SK-N-SH (cell line): ENCODE measurements at regions not wholly inside any gene's neighbourhood (a gene's known extent, or its start where the extent isn't known, plus 50 kb on each side); places are given as distances from the start of the nearest gene placed in this dataset.

Experiments
- CTCF ChIA-PET: fragments of 300-600, 350-600 bp; formaldehyde crosslinking; extraction: SDS; loops from one replicate; lab custom pipeline; 2021; lab: Yijun Ruan, JAX
- POLR2A ChIA-PET: fragments of 350-600 bp; sonication (Branson Sonifier 250); formaldehyde crosslinking; extraction: SDS; loops from one replicate; lab custom pipeline; 2020; ENCODE audit warnings: antibody characterized with exemption, inconsistent platforms; lab: Yijun Ruan, JAX
- DNase-seq: peaks from one replicate; pipeline ENCODE4 v3.0.0; 2012
- H2AFZ ChIP-seq: fragments of 200-600 bp; sonication (generic); 2 replicates; pipeline ENCODE4 v1.8.1; 2016; ENCODE audit warnings: antibody characterized with exemption, mild to moderate bottlenecking, low read depth
- H3F3A ChIP-seq: fragments of 200-600 bp; sonication (generic); replicated peaks from 2 replicates; pipeline ENCODE3; 2016; ENCODE audit warnings: antibody characterized with exemption, mild to moderate bottlenecking; ENCODE audit not compliant: insufficient read depth
- H3K27ac ChIP-seq, 2 experiments: fragments of 200-500 bp in 1 of 2; fragments of 200-600 bp in 1 of 2; sonication (Bioruptor generic) in 1 of 2; sonication (generic), shearing (Covaris generic) in 1 of 2; 2 replicates each; pipeline versions ENCODE4 v1.5.1 to v1.6.1; 2014 to 2016; ENCODE audit warnings: low read depth in 2 of 2, inconsistent platforms in 1 of 2, low read length in 1 of 2, mild to moderate bottlenecking in 1 of 2, mixed read lengths in 1 of 2
- H3K27me3 ChIP-seq: fragments of 200-600 bp; sonication (generic), shearing (Covaris generic); 2 replicates; pipeline ENCODE4 v1.6.1; 2016; ENCODE audit warnings: mixed run types; ENCODE audit not compliant: insufficient read depth
- H3K36me3 ChIP-seq, 2 experiments: fragments of 200-500 bp in 1 of 2; fragments of 200-600 bp in 1 of 2; sonication (Bioruptor generic) in 1 of 2; sonication (generic) in 1 of 2; replicated peaks in 1 of 2; 2 replicates each; pipeline versions ENCODE3 to v1.5.1; 2014 to 2016; ENCODE audit warnings: low read length in 1 of 2, mild to moderate bottlenecking in 1 of 2; ENCODE audit not compliant: insufficient read depth in 2 of 2, control insufficient read depth in 1 of 2
- H3K4me1 ChIP-seq, 2 experiments: fragments of 200-500 bp in 1 of 2; fragments of 200-600 bp in 1 of 2; sonication (Bioruptor generic) in 1 of 2; sonication (generic), shearing (Covaris generic) in 1 of 2; 2 replicates each; pipeline versions ENCODE4 v1.5.1 to v1.6.1; 2014 to 2016; ENCODE audit warnings: low read depth in 1 of 2, low read length in 1 of 2, mixed run types in 1 of 2; ENCODE audit not compliant: insufficient read depth in 2 of 2, control insufficient read depth in 1 of 2
- H3K4me2 ChIP-seq: fragments of 200-600 bp; sonication (generic), shearing (Covaris generic); 2 replicates; pipeline ENCODE4 v1.6.1; 2017; ENCODE audit warnings: mixed run types
- H3K4me3 ChIP-seq, 2 experiments: fragments of 200-500 bp in 1 of 2; fragments of 200-600 bp in 1 of 2; sonication (Bioruptor generic) in 1 of 2; sonication (generic), shearing (Covaris generic) in 1 of 2; 2 replicates each; pipeline versions ENCODE4 v1.5.1 to v1.8.1; 2014 to 2016; ENCODE audit warnings: low read depth in 2 of 2, inconsistent platforms in 1 of 2, low read length in 1 of 2, mild to moderate bottlenecking in 1 of 2, mixed read lengths in 1 of 2, moderate library complexity in 1 of 2
- H3K79me2 ChIP-seq: fragments of 200-600 bp; sonication (generic); 2 replicates; pipeline ENCODE4 v1.8.1; 2017; ENCODE audit warnings: mild to moderate bottlenecking; ENCODE audit not compliant: insufficient read depth
- H3K9ac ChIP-seq: fragments of 200-600 bp; sonication (generic); 2 replicates; pipeline ENCODE4 v1.6.1; 2017; ENCODE audit warnings: mixed run types
- H3K9me2 ChIP-seq: fragments of 200-600 bp; sonication (generic); 2 replicates; pipeline ENCODE4 v1.6.1; 2017; ENCODE audit warnings: mixed run types
- H3K9me3 ChIP-seq: fragments of 200-600 bp; sonication (generic); 2 replicates; pipeline ENCODE4 v1.6.1; 2017; ENCODE audit warnings: mixed run types, mild to moderate bottlenecking, moderate library complexity
- H4K20me1 ChIP-seq: fragments of 200-600 bp; sonication (generic); 2 replicates; pipeline ENCODE4 v1.6.1; 2017; ENCODE audit warnings: mild to moderate bottlenecking, mixed run types; ENCODE audit not compliant: insufficient read depth
- EP300 ChIP-seq, 2 experiments: IDR thresholded peaks; 2 replicates each; pipeline versions ENCODE4 v1.4.0 to v1.6.1; 2012; ENCODE audit warnings: borderline replicate concordance in 1 of 2, low read depth in 1 of 2, low read length in 1 of 2
- FOSL2 ChIP-seq: IDR thresholded peaks from 2 replicates; pipeline ENCODE4 v1.4.0; 2012; ENCODE audit warnings: low read depth, mild to moderate bottlenecking, moderate library complexity, borderline replicate concordance
- FOXM1 ChIP-seq: IDR thresholded peaks from 2 replicates; pipeline ENCODE4 v1.4.0; 2012; ENCODE audit warnings: low read depth, mild to moderate bottlenecking
- GABPA ChIP-seq: IDR thresholded peaks from 2 replicates; pipeline ENCODE4 v1.4.0; 2012; ENCODE audit warnings: low read depth, mild to moderate bottlenecking
- GATA2 ChIP-seq: sonication (generic); formaldehyde crosslinking; IDR thresholded peaks from 2 replicates; pipeline ENCODE4 v1.5.0; 2020; ENCODE audit warnings: mild to moderate bottlenecking, missing genetic modification reagents
- MEF2A ChIP-seq: IDR thresholded peaks from 2 replicates; pipeline ENCODE4 v1.4.0; 2012; ENCODE audit warnings: low read depth, borderline replicate concordance
- MXI1 ChIP-seq: IDR thresholded peaks from 2 replicates; pipeline ENCODE4 v1.6.1; 2012; ENCODE audit warnings: mild to moderate bottlenecking, low read depth, low read length, improper control_type of control experiment
- NFIC ChIP-seq: IDR thresholded peaks from 2 replicates; pipeline ENCODE4 v1.4.0; 2012; ENCODE audit warnings: borderline replicate concordance
- REST ChIP-seq: IDR thresholded peaks from 2 replicates; pipeline ENCODE4 v1.6.1; 2012; ENCODE audit warnings: mild to moderate bottlenecking, low read depth, low read length, moderate library complexity
- RFX5 ChIP-seq: IDR thresholded peaks from 2 replicates; pipeline ENCODE4 v1.6.1; 2012; ENCODE audit warnings: mild to moderate bottlenecking, improper control_type of control experiment, low read length
- RXRA ChIP-seq: IDR thresholded peaks from 2 replicates; pipeline ENCODE4 v1.4.0; 2012; ENCODE audit warnings: low read depth, mild to moderate bottlenecking, borderline replicate concordance
- WGBS: methylation state at CpG from one replicate; pipeline ENCODE4 v1.1.6; 2017; ENCODE audit warnings: low lambda C conversion rate; 5-methylcytosine and 5-hydroxymethylcytosine counted together
- TF ChIP-seq, protein P1 (sequence below): fragments of 200-600 bp; sonication (generic); IDR thresholded peaks from 2 replicates; pipeline ENCODE4 v1.6.1; 2017; ENCODE audit warnings: antibody characterized with exemption, mild to moderate bottlenecking, moderate library complexity
- TF ChIP-seq, protein P2 (sequence below): IDR thresholded peaks from 2 replicates; pipeline ENCODE4; 2012
- TF ChIP-seq, protein P3 (sequence below): fragments of 150-350 bp; IDR thresholded peaks from 2 replicates; pipeline ENCODE4 v1.6.1; 2017; ENCODE audit warnings: antibody characterized with exemption, low read length, low read depth, borderline replicate concordance

DNA sequence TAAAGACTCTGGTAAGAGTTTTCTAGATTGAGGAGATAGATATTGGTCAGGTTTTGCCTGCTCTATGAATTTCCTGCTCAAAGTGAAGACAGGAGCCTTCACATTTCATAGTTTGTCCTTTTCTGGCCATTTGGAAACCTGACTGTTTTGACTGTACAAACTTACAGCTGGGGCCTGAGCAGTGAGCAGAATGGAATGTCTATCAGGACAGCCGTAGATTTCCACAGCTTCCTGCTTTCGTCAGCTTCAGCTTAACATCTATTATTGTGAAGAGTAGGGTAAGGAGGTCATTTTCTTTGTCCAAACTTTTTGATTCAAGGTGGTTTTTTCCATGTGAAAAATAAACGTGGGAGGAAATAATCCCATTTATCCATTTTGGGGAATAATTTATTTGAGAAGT lies 124.3 kb upstream of the DIPK2B start:
- no peak overlapping the region for H3K4me2 ChIP-seq
- no peak overlapping the region for H2AFZ ChIP-seq
- no peaks in the 10 kb centered on the region for H3K36me3 ChIP-seq
- H3K27ac ChIP-seq: peak overlapping the region; percentile 6 to 11; a peak in 2 of 4 replicates
- H3F3A ChIP-seq: peaks cover 9% of the 10 kb centered on the region
- H3K27me3 ChIP-seq: no peaks in the 10 kb centered on the region
- no peak overlapping the region for H3K4me3 ChIP-seq
- 45% methylated on average over 3 of the region's 3 CpGs for WGBS
- DNase-seq: no peak
- H3K79me2 ChIP-seq: no peaks in the 10 kb centered on the region
- ChIA-PET CTCF (no interaction called here), POLR2A (no interaction called here)
- no peaks in the 10 kb centered on the region for H4K20me1 ChIP-seq
- H3K9me3 ChIP-seq: no peaks in the 10 kb centered on the region
- 0 out of 4 replicates have a peak, but pooled peaks cover 0 to 17% of the 10 kb centered on the region in 2 experiments for H3K4me1 ChIP-seq
- no peaks in the 10 kb centered on the region for H3K9me2 ChIP-seq
- TF ChIP-seq MXI1 (no peak), NFIC (no peak)
- TF ChIP-seq, protein P1, sequence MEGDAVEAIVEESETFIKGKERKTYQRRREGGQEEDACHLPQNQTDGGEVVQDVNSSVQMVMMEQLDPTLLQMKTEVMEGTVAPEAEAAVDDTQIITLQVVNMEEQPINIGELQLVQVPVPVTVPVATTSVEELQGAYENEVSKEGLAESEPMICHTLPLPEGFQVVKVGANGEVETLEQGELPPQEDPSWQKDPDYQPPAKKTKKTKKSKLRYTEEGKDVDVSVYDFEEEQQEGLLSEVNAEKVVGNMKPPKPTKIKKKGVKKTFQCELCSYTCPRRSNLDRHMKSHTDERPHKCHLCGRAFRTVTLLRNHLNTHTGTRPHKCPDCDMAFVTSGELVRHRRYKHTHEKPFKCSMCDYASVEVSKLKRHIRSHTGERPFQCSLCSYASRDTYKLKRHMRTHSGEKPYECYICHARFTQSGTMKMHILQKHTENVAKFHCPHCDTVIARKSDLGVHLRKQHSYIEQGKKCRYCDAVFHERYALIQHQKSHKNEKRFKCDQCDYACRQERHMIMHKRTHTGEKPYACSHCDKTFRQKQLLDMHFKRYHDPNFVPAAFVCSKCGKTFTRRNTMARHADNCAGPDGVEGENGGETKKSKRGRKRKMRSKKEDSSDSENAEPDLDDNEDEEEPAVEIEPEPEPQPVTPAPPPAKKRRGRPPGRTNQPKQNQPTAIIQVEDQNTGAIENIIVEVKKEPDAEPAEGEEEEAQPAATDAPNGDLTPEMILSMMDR: no peak
- TF ChIP-seq, protein P2, sequence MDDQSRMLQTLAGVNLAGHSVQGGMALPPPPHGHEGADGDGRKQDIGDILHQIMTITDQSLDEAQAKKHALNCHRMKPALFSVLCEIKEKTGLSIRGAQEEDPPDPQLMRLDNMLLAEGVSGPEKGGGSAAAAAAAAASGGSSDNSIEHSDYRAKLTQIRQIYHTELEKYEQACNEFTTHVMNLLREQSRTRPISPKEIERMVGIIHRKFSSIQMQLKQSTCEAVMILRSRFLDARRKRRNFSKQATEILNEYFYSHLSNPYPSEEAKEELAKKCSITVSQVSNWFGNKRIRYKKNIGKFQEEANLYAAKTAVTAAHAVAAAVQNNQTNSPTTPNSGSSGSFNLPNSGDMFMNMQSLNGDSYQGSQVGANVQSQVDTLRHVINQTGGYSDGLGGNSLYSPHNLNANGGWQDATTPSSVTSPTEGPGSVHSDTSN: 0 out of 2 replicates have a peak, but pooled peaks have one; percentile 6
- no peak overlapping the region for H3K9ac ChIP-seq

- POLR2A ChIA-PET: no interaction called here
- H3K4me1 ChIP-seq: 0 out of 4 replicates have a peak, but pooled peaks cover 0 to 13% of the 10 kb centered on the region in 2 experiments
- CTCF ChIA-PET: no interaction called here
- TF ChIP-seq GABPA: no peak
- no peak overlapping the region for H3K9ac ChIP-seq
- H3K27ac ChIP-seq: peak overlapping the region; percentile 69 to 80; a peak in 3 of 4 replicates
- DNase-seq: no peak
- H3K79me2 ChIP-seq: no peaks in the 10 kb centered on the region
- no peaks in the 10 kb centered on the region for H3K9me2 ChIP-seq
- no peaks in the 10 kb centered on the region for H4K20me1 ChIP-seq
- no peak overlapping the region for H3K4me2 ChIP-seq
- 59% methylated on average over 2 of the region's 3 CpGs for WGBS
- no peak overlapping the region for H3K4me3 ChIP-seq
- no peak overlapping the region for H2AFZ ChIP-seq
- H3K36me3 ChIP-seq: no peaks in the 10 kb centered on the region
- H3K9me3 ChIP-seq: no peaks in the 10 kb centered on the region
- H3K27me3 ChIP-seq: no peaks in the 10 kb centered on the region
- peaks cover 9% of the 10 kb centered on the region for H3F3A ChIP-seq
Measured at GRCh38 chrX:45323387-45323786, 122.7 kb upstream of the DIPK2B start.

DNA sequence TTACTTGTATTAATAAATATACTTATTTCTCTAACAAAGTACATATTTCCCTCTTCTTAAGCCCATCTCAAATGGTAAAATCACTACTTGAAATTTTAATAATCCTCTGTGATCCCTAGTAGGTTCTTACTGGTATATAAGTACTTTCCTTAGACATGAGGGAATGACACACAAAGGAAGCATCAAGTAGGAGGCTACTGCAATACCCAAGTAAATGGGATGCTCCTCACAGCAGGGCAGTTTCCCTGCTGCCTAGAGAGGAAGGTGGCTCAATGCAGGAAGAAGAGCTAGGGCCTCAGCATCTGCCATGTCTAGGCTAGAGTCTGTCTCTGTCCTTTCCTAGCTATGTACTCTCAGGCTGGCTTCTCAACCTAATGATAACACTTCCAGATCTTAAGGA lies 122.1 kb upstream of the DIPK2B start:
- peak overlapping the region; percentile 69 to 80; a peak in 3 of 4 replicates for H3K27ac ChIP-seq
- H3K4me2 ChIP-seq: no peak overlapping the region
- no peak for TF ChIP-seq MEF2A
- no peak for TF ChIP-seq MXI1
- TF ChIP-seq EP300 (IDR thresholded peaks at IDR 0.05; ENCODE audit: borderline replicate concordance in 1 of 2, low read depth in 1 of 2, low read length in 1 of 2): no peak
- TF ChIP-seq RXRA: no peak
- TF ChIP-seq REST: no peak
- TF ChIP-seq FOSL2: no peak
- TF ChIP-seq, protein P3, sequence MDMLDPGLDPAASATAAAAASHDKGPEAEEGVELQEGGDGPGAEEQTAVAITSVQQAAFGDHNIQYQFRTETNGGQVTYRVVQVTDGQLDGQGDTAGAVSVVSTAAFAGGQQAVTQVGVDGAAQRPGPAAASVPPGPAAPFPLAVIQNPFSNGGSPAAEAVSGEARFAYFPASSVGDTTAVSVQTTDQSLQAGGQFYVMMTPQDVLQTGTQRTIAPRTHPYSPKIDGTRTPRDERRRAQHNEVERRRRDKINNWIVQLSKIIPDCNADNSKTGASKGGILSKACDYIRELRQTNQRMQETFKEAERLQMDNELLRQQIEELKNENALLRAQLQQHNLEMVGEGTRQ: no peak
- no peak for TF ChIP-seq RFX5
- no peak for TF ChIP-seq GABPA
- no peak for TF ChIP-seq FOXM1
- no peak for TF ChIP-seq GATA2 (CRISPR knock-in tag)
- ChIA-PET POLR2A (no interaction called here), CTCF (no interaction called here)
- peaks cover 9% of the 10 kb centered on the region for H3F3A ChIP-seq
- no peaks in the 10 kb centered on the region for H3K9me2 ChIP-seq
- H3K79me2 ChIP-seq: no peaks in the 10 kb centered on the region
- no peak overlapping the region for H3K4me3 ChIP-seq
- no peaks in the 10 kb centered on the region for H3K36me3 ChIP-seq
- H3K27me3 ChIP-seq: no peaks in the 10 kb centered on the region
- no peaks in the 10 kb centered on the region for H3K9me3 ChIP-seq
- DNase-seq: no peak
- no peak overlapping the region for H2AFZ ChIP-seq
- H3K4me1 ChIP-seq: 0 out of 4 replicates have a peak, but pooled peaks cover 0 to 13% of the 10 kb centered on the region in 2 experiments
- peak overlapping the region; percentile 3; the same call in 1 of the 2 replicates for H3K9ac ChIP-seq
- H4K20me1 ChIP-seq: no peaks in the 10 kb centered on the region
